Large intestine (tissue), 3 donors: ENCODE measurements at regions not wholly inside any gene's neighbourhood (a gene's known extent, or its start where the extent isn't known, plus 50 kb on each side); places are given as distances from the start of the nearest gene placed in this dataset.

ENCODE experiments used
- DNase-seq, 2 donors: peaks; one replicate each; pipeline versions ENCODE4 v3.0.0 to v3.0.0-alpha.2; 2013
- H3K27ac ChIP-seq: one replicate; pipeline ENCODE4 v1.5.1; 2013; ENCODE audit warnings: low read length
- H3K27me3 ChIP-seq: 2 replicates; pipeline ENCODE4 v1.6.1; 2013; ENCODE audit warnings: low read length; ENCODE audit not compliant: control insufficient read depth, insufficient read depth
- H3K36me3 ChIP-seq: 2 replicates; pipeline ENCODE4 v1.6.1; 2013; ENCODE audit warnings: low read length; ENCODE audit not compliant: control insufficient read depth, insufficient read depth
- H3K4me1 ChIP-seq: one replicate; pipeline ENCODE4 v1.6.1; 2013; ENCODE audit warnings: low read length; ENCODE audit not compliant: control insufficient read depth, insufficient read depth
- H3K4me3 ChIP-seq: one replicate; pipeline ENCODE4 v1.5.1; 2013; ENCODE audit warnings: low read length
- H3K9me3 ChIP-seq: one replicate; pipeline ENCODE4 v1.6.1; 2013; ENCODE audit warnings: mild to moderate bottlenecking, low read depth, low read length, moderate library complexity; ENCODE audit not compliant: control insufficient read depth
- WGBS: methylation state at CpG from one replicate; pipeline ENCODE4 v1.1.5; 2013; ENCODE audit warnings: low lambda C conversion rate; ENCODE audit not compliant: insufficient coverage; 5-methylcytosine and 5-hydroxymethylcytosine counted together

- no peak overlapping the region for H3K27ac ChIP-seq
- no peaks in the 10 kb centered on the region for H3K36me3 ChIP-seq
- no peaks in the 10 kb centered on the region for H3K27me3 ChIP-seq
- H3K9me3 ChIP-seq, result no peaks in the 10 kb centered on the region
- WGBS, result 83% methylated on average over 1 of the region's 2 CpGs
- H3K4me1 ChIP-seq, result peaks cover 3% of the 10 kb centered on the region
- no peak for DNase-seq
- no peak overlapping the region for H3K4me3 ChIP-seq
Observed at GRCh38 chr5:113809626-113810025, 296.1 kb downstream of the YTHDC2 start.

- Histone ChIP-seq H3K4me3 (no peak overlapping the region), H3K27ac (no peak overlapping the region), H3K9me3 (no peaks in the 10 kb centered on the region), H3K36me3 (no peaks in the 10 kb centered on the region), H3K27me3 (no peaks in the 10 kb centered on the region), H3K4me1 (no peaks in the 10 kb centered on the region)
- no peak for DNase-seq
Observed at GRCh38 chr5:113813466-113813865, 300.0 kb downstream of the YTHDC2 start.

- WGBS, result 82% methylated on average over 2 of the region's 3 CpGs
Observed at GRCh38 chr5:113817683-113818082, 304.2 kb downstream of the YTHDC2 start.

DNA sequence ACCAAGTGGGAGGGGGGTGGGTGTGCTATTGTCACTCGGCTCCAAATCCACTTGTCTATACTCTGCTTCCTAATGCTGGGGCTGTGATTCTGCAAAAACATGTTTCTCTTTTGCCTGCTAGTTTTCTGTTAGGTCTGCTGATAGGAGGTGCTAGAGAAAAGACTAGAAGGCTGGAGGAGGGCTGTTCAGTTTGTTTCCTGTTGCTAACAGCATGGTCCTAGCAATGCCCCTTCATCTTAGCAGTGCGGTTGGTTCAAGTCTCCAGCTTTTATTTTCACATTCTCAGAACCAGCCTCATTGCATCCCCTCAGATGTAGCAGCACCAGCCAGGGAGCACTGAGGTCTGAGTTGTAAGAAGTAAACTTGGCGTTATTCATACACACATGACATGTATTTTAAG, 310.2 kb downstream of the YTHDC2 start:
- no peak for DNase-seq
- Histone ChIP-seq H3K36me3 (no peaks in the 10 kb centered on the region), H3K4me3 (no peak overlapping the region), H3K4me1 (no peaks in the 10 kb centered on the region), H3K9me3 (no peaks in the 10 kb centered on the region), H3K27me3 (no peaks in the 10 kb centered on the region), H3K27ac (no peak overlapping the region)
- WGBS, result no CpG with 5 or more reads among the region's 3 CpGs

More at GRCh38 chr5:113817683-113818082, 304.2 kb downstream of the YTHDC2 start:
- Histone ChIP-seq H3K27me3 (no peaks in the 10 kb centered on the region), H3K9me3 (no peaks in the 10 kb centered on the region), H3K27ac (no peak overlapping the region), H3K4me3 (no peak overlapping the region), H3K4me1 (no peaks in the 10 kb centered on the region), H3K36me3 (no peaks in the 10 kb centered on the region)
- no peak for DNase-seq

DNA sequence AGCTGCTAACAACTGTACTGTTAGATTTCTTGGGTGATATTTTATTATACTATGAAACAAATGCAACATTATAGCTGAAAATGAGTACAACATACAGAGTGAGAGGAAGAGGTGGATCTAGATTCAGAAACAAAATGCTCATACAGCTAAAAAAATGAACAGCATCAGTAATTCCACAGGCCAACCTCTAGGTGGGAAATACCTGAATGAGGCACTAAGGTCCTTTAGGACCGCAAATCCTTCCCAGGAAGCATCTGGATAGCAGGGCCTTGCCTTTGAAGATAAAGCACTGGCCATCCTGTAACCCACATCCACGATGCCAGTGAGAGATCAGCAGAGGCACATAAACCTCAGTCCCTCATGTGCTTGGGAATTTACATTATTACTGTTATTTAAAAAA, 310.8 kb downstream of the YTHDC2 start:
- Histone ChIP-seq H3K27me3 (no peaks in the 10 kb centered on the region), H3K36me3 (no peaks in the 10 kb centered on the region), H3K9me3 (no peaks in the 10 kb centered on the region), H3K4me1 (no peaks in the 10 kb centered on the region), H3K4me3 (no peak overlapping the region), H3K27ac (no peak overlapping the region)
- no CpG with 5 or more reads among the region's 2 CpGs for WGBS
- no peak for DNase-seq

GRCh38 chr5:113825176-113825575, 311.7 kb downstream of the YTHDC2 start:
- Histone ChIP-seq H3K9me3 (no peaks in the 10 kb centered on the region), H3K27ac (no peak overlapping the region), H3K4me1 (no peaks in the 10 kb centered on the region), H3K4me3 (no peak overlapping the region), H3K27me3 (no peaks in the 10 kb centered on the region), H3K36me3 (no peaks in the 10 kb centered on the region)
- no peak for DNase-seq

- H3K27ac ChIP-seq, result no peak overlapping the region
- no peaks in the 10 kb centered on the region for H3K27me3 ChIP-seq
- H3K4me3 ChIP-seq, result no peak overlapping the region
- H3K9me3 ChIP-seq, result no peaks in the 10 kb centered on the region
- H3K36me3 ChIP-seq, result no peaks in the 10 kb centered on the region
- DNase-seq, result no peak
- no peaks in the 10 kb centered on the region for H3K4me1 ChIP-seq
- 40% methylated on average over 1 of the region's 5 CpGs for WGBS
Observed at GRCh38 chr5:113846941-113847340, 333.4 kb downstream of the YTHDC2 start.

DNA sequence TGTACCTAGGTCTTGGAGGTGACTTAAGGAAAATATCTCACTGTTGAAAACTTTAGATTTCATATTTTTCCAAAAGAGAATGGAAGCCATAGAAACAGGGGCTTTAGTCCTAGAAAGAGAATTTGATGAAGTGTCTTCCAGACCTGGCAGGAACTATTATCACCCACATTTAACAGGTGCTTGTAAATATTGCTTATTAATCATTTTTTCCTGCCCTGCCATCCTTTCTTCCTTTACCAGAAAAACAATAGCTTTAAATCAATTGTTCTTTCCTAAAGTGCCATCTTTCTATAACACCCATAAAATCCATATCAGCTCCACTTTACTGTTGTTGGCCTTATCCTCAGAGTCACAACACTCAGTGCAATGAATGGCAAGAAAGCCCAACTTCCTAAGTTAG, 350.9 kb downstream of the YTHDC2 start:
- H3K4me3 ChIP-seq, result no peak overlapping the region
- H3K27me3 ChIP-seq, result no peaks in the 10 kb centered on the region
- no peak for DNase-seq
- no peaks in the 10 kb centered on the region for H3K36me3 ChIP-seq
- H3K4me1 ChIP-seq, result no peaks in the 10 kb centered on the region
- H3K9me3 ChIP-seq, result peaks cover 4% of the 10 kb centered on the region
- no peak overlapping the region for H3K27ac ChIP-seq

GRCh38 chr5:113866763-113867162, 353.3 kb downstream of the YTHDC2 start:
- Histone ChIP-seq H3K4me1 (no peaks in the 10 kb centered on the region), H3K36me3 (no peaks in the 10 kb centered on the region), H3K27me3 (no peaks in the 10 kb centered on the region), H3K4me3 (no peak overlapping the region), H3K27ac (no peak overlapping the region), H3K9me3 (no peaks in the 10 kb centered on the region)
- DNase-seq, result no peak

GRCh38 chr5:113869611-113870010, 356.1 kb downstream of the YTHDC2 start:
- H3K27ac ChIP-seq, result no peak overlapping the region
- DNase-seq, result no peak
- no peaks in the 10 kb centered on the region for H3K9me3 ChIP-seq
- H3K4me1 ChIP-seq, result no peaks in the 10 kb centered on the region
- no peaks in the 10 kb centered on the region for H3K27me3 ChIP-seq
- H3K4me3 ChIP-seq, result no peak overlapping the region
- no peaks in the 10 kb centered on the region for H3K36me3 ChIP-seq
- WGBS, result no CpG with 5 or more reads among the region's 3 CpGs

- H3K4me1 ChIP-seq, result no peaks in the 10 kb centered on the region
- no peak overlapping the region for H3K4me3 ChIP-seq
- no peaks in the 10 kb centered on the region for H3K36me3 ChIP-seq
- no CpG with 5 or more reads among the region's 4 CpGs for WGBS
- H3K9me3 ChIP-seq, result no peaks in the 10 kb centered on the region
- DNase-seq, result no peak
- no peak overlapping the region for H3K27ac ChIP-seq
- no peaks in the 10 kb centered on the region for H3K27me3 ChIP-seq
Observed at GRCh38 chr5:113871972-113872371, 358.5 kb downstream of the YTHDC2 start.

DNA sequence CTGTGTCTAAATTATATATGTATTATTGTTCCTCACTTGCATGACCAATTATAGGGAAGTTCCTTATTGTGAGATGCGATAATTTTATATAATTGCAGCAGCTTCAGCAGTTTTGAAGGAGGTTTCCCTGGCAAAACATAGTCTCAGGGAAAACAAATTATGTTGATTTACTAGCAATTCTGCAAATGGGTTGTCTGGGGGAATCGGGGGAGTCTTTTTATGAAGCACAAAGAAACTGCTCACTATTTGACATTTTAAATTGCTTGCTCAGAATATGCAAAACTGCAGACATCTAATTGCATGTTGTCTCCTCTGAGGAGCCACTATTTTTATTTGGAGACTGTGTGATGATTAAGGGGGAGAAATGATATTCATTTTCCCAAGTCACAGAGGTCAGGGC, 361.6 kb downstream of the YTHDC2 start:
- Histone ChIP-seq H3K4me1 (no peaks in the 10 kb centered on the region), H3K36me3 (no peaks in the 10 kb centered on the region), H3K4me3 (no peak overlapping the region), H3K9me3 (no peaks in the 10 kb centered on the region), H3K27ac (no peak overlapping the region), H3K27me3 (no peaks in the 10 kb centered on the region)
- WGBS, result no CpG with 5 or more reads among the region's 2 CpGs
- DNase-seq, result no peak
